GM23248 (cell line): ENCODE measurements at regions not wholly inside any gene's neighbourhood (a gene's known extent, or its start where the extent isn't known, plus 50 kb on each side); places are given as distances from the start of the nearest gene placed in this dataset.

ENCODE experiments used
- EZH2 ChIP-seq: fragments of 200-600 bp; sonication (generic); IDR thresholded peaks from 2 replicates; pipeline ENCODE4 v1.6.1; 2018; ENCODE audit warnings: antibody characterized with exemption, mild to moderate bottlenecking; ENCODE audit not compliant: insufficient read depth, poor library complexity, severe bottlenecking
- EZH2phosphoT487 ChIP-seq: fragments of 200-600 bp; sonication (generic); IDR thresholded peaks from 2 replicates; pipeline ENCODE4 v1.6.1; 2018; ENCODE audit warnings: antibody characterized with exemption, moderate library complexity, mild to moderate bottlenecking, low read depth; ENCODE audit not compliant: insufficient read depth

- no peak for TF ChIP-seq EZH2
- no peak for TF ChIP-seq EZH2phosphoT487
These were observed 189.0 kb upstream of the PPP1R26 start for GRCh38 chr9:135290566-135290965.
